SH-SY5Y (cell line): ENCODE measurements at regions not wholly inside any gene's neighbourhood (a gene's known extent, or its start where the extent isn't known, plus 50 kb on each side); places are given as distances from the start of the nearest gene placed in this dataset.
A peak's percentile ranks its signal among the peaks of the same experiment; 100 is the strongest.

Source experiments
- GATA2 ChIP-seq: IDR thresholded peaks from 2 replicates; pipeline ENCODE4 v1.6.1; 2011; ENCODE audit warnings: mild to moderate bottlenecking, low read depth, low read length
- GATA3 ChIP-seq: IDR thresholded peaks from 2 replicates; pipeline ENCODE4 v1.6.1; 2011; ENCODE audit warnings: low read depth, mild to moderate bottlenecking, low read length, moderate library complexity

GRCh38 chr17:53471514-53471913 lies 351.2 kb upstream of the KIF2B start:
- TF ChIP-seq GATA2 = no peak
- TF ChIP-seq GATA3 = no peak

DNA sequence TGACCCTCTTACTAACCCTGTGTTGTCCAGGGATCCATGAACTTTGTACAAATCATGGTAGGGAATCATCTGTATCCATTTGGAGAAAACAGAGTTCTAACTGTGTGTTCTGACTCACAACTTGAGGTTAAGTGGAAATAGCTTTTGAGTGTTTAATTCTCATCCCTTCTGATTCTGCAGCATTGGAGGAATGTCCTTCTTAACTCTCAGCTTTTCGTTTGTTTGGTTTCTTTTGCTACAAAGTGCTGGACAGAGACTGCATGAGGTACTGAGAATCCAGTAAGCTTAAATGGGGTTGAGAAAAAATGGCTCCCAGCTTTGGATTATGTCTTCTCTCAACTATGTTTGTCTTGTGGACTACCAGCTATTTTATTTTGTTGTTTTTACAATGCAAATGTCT lies 352.1 kb upstream of the KIF2B start:
- TF ChIP-seq GATA3 (no peak), GATA2 (no peak)

DNA sequence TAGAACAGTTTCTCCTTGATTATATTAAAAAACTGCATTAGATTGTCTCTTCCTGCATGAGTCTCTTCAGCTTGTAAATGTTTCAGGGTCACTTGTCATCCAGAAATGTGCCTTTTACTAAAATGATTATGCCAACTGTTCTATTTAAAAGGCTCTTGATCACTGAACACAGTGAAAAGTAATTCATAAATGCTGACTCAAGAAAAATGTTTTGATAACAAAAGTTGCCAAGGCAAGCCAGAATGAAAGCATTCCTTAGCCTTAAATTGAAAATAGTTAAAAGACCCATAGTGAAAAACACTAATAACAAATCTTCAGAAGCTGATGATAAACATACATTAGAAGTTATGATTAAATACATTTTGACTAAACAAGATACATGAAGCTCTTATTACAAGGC lies 356.0 kb upstream of the KIF2B start:
- TF ChIP-seq GATA3 (no peak), GATA2 (no peak)

DNA sequence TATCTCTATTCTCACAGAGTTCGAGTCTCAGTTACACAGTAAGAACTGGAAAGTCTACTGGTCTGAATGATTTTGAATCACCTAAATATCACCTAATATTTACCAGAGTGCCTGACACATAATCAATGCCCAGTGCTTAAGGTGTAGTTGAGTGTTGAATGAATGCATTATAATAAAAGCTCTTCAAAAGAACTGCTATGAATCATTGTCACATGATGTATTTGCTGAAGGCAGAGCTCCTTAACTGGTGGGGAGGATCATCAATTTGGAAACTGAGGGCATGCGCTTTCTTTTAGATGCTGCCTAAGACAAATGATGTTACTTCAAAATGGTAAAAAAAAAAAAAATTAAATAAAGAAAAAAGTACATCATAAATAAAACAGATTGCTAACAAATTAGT lies 359.4 kb upstream of the KIF2B start:
- TF ChIP-seq GATA2 (no peak), GATA3 (no peak)

DNA sequence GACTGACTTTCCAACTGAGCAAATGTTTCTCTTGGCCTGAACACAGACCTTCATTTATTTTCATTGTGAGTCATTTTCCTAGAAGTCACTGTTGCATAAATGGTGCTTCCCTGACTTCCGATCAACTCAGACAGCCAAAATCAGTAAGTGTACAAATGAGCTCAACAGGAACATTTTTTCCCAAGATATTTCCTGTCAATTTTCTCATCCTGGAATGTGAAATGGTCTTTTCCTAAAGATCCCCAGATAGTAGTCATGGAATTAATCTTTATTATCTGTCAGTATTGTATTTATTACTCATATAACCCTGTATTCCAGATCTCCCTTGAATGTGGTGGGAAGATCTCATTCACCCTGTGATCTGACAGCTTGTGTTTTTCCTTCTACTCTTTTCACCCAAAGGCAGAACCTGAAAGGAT lies 360.3 kb upstream of the KIF2B start:
- TF ChIP-seq GATA3 (peak; percentile 44; the same call in 1 of the 2 replicates), GATA2 (peak; percentile 37; the same call in 1 of the 2 replicates)

GRCh38 chr17:53454337-53454736 lies 368.4 kb upstream of the KIF2B start:
- TF ChIP-seq GATA2 (no peak), GATA3 (no peak)

- no peak for TF ChIP-seq GATA2
- no peak for TF ChIP-seq GATA3
Measured at GRCh38 chr17:53449324-53449723, 373.4 kb upstream of the KIF2B start.

DNA sequence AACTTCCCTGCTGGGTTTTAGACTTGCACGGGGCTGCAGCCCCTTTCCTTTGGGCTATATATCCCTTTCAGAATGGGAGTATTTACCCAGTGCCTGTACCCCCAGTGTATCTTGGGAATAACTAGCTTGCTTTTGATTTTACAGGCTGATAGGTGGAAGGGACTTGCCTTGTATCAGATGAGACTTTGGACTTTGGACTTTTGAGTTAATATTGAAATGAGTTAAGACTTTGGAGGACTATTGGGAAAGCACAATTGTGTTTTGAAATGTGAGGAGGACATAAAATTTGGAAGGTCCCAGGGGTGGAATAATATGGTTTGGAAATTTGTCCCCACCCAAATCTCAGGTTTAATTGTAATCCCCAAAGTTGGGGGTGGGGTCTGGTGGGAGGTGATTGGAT lies 393.8 kb upstream of the KIF2B start:
- TF ChIP-seq GATA3 = no peak
- no peak for TF ChIP-seq GATA2

DNA sequence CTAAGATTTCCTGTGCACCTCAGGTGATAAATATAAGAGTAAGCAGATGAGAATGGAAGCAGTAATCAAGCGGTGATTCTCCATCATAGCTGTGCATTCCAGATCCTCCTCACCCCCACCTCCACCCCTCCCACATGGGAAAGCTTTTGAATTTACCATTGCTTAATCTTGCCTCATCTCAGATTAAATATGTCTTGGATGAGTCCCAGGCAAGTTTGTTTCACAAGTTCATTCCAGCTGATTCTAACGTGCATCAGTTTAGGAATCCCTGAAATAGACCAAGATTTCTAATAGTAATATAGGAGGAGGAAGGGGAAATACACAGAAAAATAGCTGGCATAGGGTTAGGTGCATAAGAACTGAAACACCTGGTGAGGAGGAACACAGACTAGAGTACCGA lies 396.2 kb upstream of the KIF2B start:
- TF ChIP-seq GATA3 (no peak), GATA2 (no peak)

DNA sequence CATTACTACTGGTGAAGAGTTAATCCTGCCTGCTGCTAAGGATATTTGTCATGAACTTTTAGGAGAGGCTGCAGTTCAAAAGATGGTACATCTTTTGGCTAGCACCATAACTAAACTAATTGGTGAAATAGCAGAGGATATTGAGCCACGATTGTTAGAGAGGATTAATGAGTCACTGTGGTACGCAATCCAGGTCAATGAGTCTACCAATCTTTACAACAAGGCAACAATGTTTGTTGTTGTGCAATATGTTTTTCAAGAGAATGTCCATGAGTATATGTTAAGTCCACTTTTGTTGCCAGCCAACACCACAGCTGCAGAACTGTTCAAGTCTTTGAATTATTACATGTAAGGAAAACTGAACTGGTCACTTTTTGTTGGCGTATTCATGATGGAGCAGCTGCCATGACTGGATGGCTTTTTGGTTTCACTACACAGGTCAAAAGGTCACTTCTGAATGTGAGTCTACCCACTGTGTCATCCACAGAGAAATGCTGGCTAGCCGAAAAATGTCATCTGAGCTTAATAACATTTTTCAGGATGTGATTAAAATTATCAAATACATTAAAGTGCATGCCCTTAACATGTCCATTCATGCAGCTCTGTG lies 402.6 kb upstream of the KIF2B start:
- TF ChIP-seq GATA2 (no peak), GATA3 (no peak)

DNA sequence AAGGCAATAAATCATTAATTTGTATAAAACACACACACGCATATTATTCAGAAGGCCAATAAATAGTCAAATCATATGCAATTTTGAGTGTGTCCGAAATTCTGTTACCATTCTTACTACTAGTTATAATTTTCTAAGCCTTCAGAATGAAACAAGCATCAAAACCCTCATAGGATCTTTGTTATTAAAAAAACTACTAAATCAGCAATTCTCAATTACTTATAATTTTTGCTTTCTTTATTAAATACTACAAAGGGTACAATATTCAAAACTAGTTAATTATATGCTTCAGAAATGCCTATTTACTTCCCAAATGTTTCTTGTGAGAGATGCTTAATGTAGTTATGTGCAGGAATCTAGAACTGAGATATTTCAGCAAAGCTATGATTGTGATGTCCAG lies 413.1 kb upstream of the KIF2B start:
- TF ChIP-seq GATA2 = no peak
- TF ChIP-seq GATA3 = no peak

GRCh38 chr17:53406907-53407306 lies 415.8 kb upstream of the KIF2B start:
- no peak for TF ChIP-seq GATA3
- no peak for TF ChIP-seq GATA2

DNA sequence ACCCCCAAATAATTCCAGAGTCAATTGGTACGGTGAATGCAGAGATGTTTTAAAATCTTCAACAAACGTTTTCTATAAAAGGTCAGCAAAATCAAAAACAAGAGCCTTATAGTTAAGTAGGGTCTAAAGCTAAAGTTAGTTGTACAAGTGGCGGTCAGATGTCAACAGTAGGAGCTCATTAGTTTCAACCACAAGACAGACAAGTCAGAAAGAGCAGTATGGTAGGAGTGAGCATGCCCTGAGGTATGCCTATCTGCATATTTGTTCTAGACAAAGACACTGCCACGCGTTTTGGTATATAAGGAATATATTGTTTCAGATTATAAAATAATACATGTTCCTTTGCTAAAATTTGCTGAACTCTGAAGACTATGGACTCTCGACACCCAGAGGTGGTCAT lies 431.5 kb upstream of the KIF2B start:
- no peak for TF ChIP-seq GATA3
- TF ChIP-seq GATA2 = no peak

GRCh38 chr17:53390575-53390974 lies 432.2 kb upstream of the KIF2B start:
- 0 out of 2 replicates have a peak, but pooled peaks have one; percentile 40 for TF ChIP-seq GATA3
- TF ChIP-seq GATA2 = no peak

DNA sequence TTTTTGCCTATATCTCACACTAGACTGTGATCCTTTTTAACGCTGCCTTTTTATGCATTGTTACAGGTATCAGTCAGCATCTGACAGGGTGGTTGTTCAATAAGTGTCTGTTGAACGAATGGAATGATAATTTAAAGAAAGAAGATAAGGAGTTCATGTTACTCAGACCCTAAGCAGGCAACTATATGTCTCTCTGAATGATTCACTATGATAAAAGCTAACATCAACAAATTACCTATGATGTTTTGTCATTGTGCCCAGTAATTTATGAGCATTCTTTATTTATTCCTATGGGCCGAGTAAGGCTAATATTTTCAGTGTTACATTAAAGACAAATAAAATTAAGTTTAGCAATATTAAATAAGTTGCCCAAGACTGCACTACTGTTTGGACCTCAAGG lies 435.0 kb upstream of the KIF2B start:
- no peak for TF ChIP-seq GATA3
- no peak for TF ChIP-seq GATA2

GRCh38 chr17:53353919-53354351 lies 468.8 kb upstream of the KIF2B start:
- TF ChIP-seq GATA2 = no peak
- no peak for TF ChIP-seq GATA3

- TF ChIP-seq GATA3 (no peak), GATA2 (no peak)
Measured at GRCh38 chr17:53344778-53345177, 477.9 kb upstream of the KIF2B start.
